Karpas-422 (cell line): ENCODE measurements at regions not wholly inside any gene's neighbourhood (a gene's known extent, or its start where the extent isn't known, plus 50 kb on each side); places are given as distances from the start of the nearest gene placed in this dataset.
"Not testable (repeated sequence)": the region's sequence is repeated elsewhere in the genome, so short reads cannot be mapped to it uniquely, and the experiment has no call there.

Source experiments
- DNase-seq: peaks from one replicate; pipeline ENCODE4 v3.0.0-alpha.2; 2015
- H2AFZ ChIP-seq: fragments of 200-600 bp; sonication (generic); 2 replicates; pipeline ENCODE4 v1.6.1; 2014; ENCODE audit warnings: antibody characterized with exemption, low read length, mixed read lengths
- H3K27ac ChIP-seq: fragments of 200-600 bp; sonication (generic); 2 replicates; pipeline ENCODE4 v1.5.1; 2014; ENCODE audit warnings: mild to moderate bottlenecking, low read length, moderate library complexity
- H3K27me3 ChIP-seq: fragments of 200-600 bp; sonication (generic); 2 replicates; pipeline ENCODE4 v1.6.1; 2014; ENCODE audit warnings: low read length, mixed read lengths
- H3K36me3 ChIP-seq: fragments of 200-600 bp; sonication (generic); 2 replicates; pipeline ENCODE4 v1.6.1; 2014; ENCODE audit warnings: low read length, mixed read lengths; ENCODE audit not compliant: insufficient read depth
- H3K4me1 ChIP-seq: fragments of 200-600 bp; sonication (generic); 2 replicates; pipeline ENCODE4 v1.6.1; 2014; ENCODE audit warnings: mild to moderate bottlenecking, low read length, mixed read lengths
- H3K4me2 ChIP-seq: fragments of 200-600 bp; sonication (generic); 2 replicates; pipeline ENCODE4 v1.6.1; 2014; ENCODE audit warnings: low read length, low read depth, mild to moderate bottlenecking; ENCODE audit not compliant: poor library complexity, severe bottlenecking
- H3K4me3 ChIP-seq: fragments of 200-600 bp; sonication (generic); 2 replicates; pipeline ENCODE4 v1.5.1; 2014; ENCODE audit warnings: mild to moderate bottlenecking, antibody characterized with exemption, low read length, mixed read lengths
- H3K79me2 ChIP-seq: fragments of 200-600 bp; sonication (generic); 2 replicates; pipeline ENCODE4 v1.6.1; 2014; ENCODE audit warnings: mild to moderate bottlenecking, low read length, mixed read lengths
- H3K9ac ChIP-seq: fragments of 200-600 bp; sonication (generic); 2 replicates; pipeline ENCODE4 v1.6.0; 2014; ENCODE audit warnings: low read length
- H3K9me2 ChIP-seq: fragments of 200-600 bp; sonication (generic), shearing (Covaris generic); replicated peaks from 2 replicates; pipeline ENCODE4 v1.6.0; 2014; ENCODE audit warnings: mild to moderate bottlenecking, low read length, moderate library complexity; ENCODE audit not compliant: insufficient read depth
- H3K9me3 ChIP-seq: fragments of 300-700, 200-600 bp; sonication (generic); 2 replicates; pipeline ENCODE4 v1.6.1; 2014; ENCODE audit warnings: low read length, mixed read lengths
- H4K20me1 ChIP-seq: fragments of 200-600 bp; sonication (generic); 2 replicates; pipeline ENCODE4 v1.6.1; 2014; ENCODE audit warnings: mild to moderate bottlenecking, antibody characterized with exemption, low read length, low read depth; ENCODE audit not compliant: insufficient read depth

DNA sequence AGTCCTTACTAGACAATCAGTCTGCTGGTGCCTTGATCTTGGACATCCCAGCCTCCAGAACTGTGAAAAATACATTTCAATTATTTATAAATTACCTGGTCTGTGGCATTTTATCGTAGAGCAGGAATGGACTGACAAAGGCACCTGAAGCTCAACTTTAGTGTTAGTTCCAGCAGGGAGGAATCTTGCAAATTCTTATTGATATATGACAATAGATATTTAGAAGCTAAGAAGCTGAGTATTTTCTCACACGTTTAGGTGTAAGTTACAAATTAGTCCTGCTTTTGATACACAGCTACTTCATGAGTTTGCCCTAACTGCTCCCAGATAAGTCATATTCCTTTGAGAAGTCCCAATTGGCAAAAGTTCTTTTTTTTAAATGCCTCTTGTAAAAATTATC, 138.0 kb upstream of the ZNF217 start:
- Histone ChIP-seq H3K9me2 (no peaks in the 10 kb centered on the region), H3K79me2 (no peaks in the 10 kb centered on the region), H2AFZ (no peak overlapping the region), H4K20me1 (no peaks in the 10 kb centered on the region), H3K9me3 (no peaks in the 10 kb centered on the region), H3K4me2 (no peak overlapping the region), H3K36me3 (no peaks in the 10 kb centered on the region), H3K27ac (no peak overlapping the region), H3K4me3 (no peak overlapping the region), H3K27me3 (no peaks in the 10 kb centered on the region), H3K4me1 (no peaks in the 10 kb centered on the region), H3K9ac (no peak overlapping the region)
- no peak for DNase-seq

DNA sequence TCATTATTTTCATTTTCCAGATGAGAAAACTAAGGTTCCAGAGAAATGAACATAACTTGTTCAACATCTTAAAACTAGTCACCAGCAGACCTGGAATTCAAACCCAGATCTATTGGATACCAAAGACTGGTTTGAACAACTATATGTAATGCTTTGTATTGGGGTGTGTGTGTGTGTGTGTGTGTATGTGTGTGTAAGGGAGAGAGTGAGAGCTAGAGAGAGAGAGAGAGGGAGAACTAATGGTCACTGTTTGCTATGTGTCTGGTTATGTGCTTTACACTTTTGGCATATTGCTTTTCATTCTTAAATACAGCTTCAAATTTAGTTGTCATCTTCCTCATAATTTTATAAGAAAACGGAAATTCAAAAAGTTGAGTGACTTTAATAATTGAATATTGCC, 134.7 kb upstream of the ZNF217 start:
- Histone ChIP-seq H3K27ac (no peak overlapping the region), H3K79me2 (no peaks in the 10 kb centered on the region), H3K27me3 (no peaks in the 10 kb centered on the region), H4K20me1 (no peaks in the 10 kb centered on the region), H3K9ac (no peak overlapping the region), H3K36me3 (no peaks in the 10 kb centered on the region), H3K4me2 (no peak overlapping the region), H3K4me1 (no peaks in the 10 kb centered on the region), H3K4me3 (no peak overlapping the region), H3K9me2 (no peaks in the 10 kb centered on the region), H3K9me3 (no peaks in the 10 kb centered on the region), H2AFZ (no peak overlapping the region)
- DNase-seq = no peak

DNA sequence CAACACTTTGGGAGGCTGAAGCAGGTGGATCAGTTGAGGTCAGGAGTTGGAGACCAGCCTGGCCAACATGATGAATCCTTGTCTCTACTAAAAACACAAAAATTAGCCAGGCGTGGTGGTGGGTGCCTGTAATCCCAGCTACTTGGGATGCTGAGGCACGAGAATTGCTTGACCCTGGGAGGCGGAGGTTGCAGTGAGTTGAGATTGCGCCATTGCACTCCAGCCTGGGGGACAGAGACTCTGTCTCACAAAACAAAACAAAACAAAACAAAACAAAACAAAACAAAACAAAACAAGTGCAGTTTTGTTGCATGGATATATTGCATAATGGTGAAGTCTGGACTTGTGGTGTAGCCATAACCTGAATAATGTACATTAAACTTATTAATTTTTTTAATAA, 133.6 kb upstream of the ZNF217 start:
- not testable (repeated sequence) for DNase-seq, H4K20me1 ChIP-seq, H3K4me2 ChIP-seq, H3K27me3 ChIP-seq, H3K79me2 ChIP-seq, H3K36me3 ChIP-seq, H3K4me1 ChIP-seq, H3K27ac ChIP-seq, H3K9ac ChIP-seq, H3K4me3 ChIP-seq, H3K9me2 ChIP-seq, H3K9me3 ChIP-seq, H2AFZ ChIP-seq

DNA sequence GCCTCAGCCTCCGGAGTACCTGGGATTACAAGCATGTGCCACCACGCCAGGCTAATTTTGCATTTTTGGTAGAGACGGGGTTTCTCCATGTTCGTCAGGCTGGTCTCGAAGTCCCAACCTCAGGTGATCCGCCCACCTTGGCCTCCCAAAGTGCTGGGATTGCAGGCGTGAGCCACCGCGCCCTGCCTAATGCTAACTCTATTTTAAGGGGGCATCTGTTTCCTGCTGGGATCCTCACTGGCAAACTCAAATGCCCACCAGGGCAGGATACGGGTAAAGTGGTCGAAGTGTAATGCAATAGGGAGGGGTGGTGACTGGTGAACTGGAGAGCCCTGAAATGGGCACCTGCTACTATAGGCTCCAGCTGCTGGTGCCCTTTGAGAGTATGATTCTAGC, 131.9 kb upstream of the ZNF217 start:
- Histone ChIP-seq H3K4me1 (no peaks in the 10 kb centered on the region), H3K9me3 (no peaks in the 10 kb centered on the region), H3K27ac (no peak overlapping the region), H3K79me2 (no peaks in the 10 kb centered on the region), H3K36me3 (no peaks in the 10 kb centered on the region), H3K27me3 (no peaks in the 10 kb centered on the region), H3K4me2 (no peak overlapping the region), H2AFZ (no peak overlapping the region), H3K9me2 (no peaks in the 10 kb centered on the region), H4K20me1 (no peaks in the 10 kb centered on the region), H3K9ac (no peak overlapping the region), H3K4me3 (no peak overlapping the region)
- DNase-seq = no peak

DNA sequence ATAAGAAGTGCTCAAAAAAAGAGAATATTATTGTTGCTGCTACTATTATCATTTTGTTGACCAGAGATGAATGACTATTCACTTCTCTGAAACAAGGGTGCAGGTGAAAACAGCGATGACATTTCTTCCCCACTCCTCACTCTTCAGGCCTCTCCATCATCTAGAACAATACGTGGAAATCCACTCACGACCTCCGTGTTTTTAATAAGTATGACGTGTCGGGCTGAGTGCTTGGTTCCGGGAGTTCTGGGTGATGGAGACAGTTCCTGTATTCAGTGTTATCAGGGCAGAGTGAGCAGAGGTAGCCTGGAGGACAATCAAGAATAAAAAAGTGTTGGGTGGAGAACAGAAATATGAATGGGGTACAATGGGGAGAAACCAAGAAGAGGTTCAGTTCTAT, 130.0 kb upstream of the ZNF217 start:
- no peaks in the 10 kb centered on the region for H3K9me3 ChIP-seq
- H3K9ac ChIP-seq = no peak overlapping the region
- H3K79me2 ChIP-seq = no peaks in the 10 kb centered on the region
- no peak overlapping the region for H3K27ac ChIP-seq
- no peaks in the 10 kb centered on the region for H3K9me2 ChIP-seq
- H3K4me2 ChIP-seq = no peak overlapping the region
- no peaks in the 10 kb centered on the region for H3K36me3 ChIP-seq
- H3K27me3 ChIP-seq = no peaks in the 10 kb centered on the region
- H4K20me1 ChIP-seq = no peaks in the 10 kb centered on the region
- no peak overlapping the region for H3K4me3 ChIP-seq
- no peaks in the 10 kb centered on the region for H3K4me1 ChIP-seq
- no peak overlapping the region for H2AFZ ChIP-seq
- DNase-seq = no peak

DNA sequence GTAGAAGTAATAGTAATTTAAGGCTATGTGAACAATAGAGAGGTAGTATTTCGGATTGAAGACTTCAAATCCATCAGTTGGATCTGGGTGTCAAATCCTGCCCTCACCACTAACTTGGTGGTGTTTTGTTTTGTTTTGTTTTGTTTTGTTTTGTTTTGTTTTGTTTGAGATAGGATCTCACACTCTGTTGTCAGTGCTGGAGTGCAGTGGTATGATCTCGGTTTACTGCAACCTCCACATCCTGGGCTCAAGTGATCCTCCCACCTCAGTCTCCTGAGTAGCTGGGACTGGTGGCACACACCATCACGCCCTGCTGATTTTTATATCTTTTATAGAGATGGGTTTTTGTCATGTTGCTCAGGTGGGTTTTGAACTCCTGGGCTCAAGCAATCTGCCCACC, 129.4 kb upstream of the ZNF217 start:
- H3K27me3 ChIP-seq = no peaks in the 10 kb centered on the region
- H3K9ac ChIP-seq = no peak overlapping the region
- no peaks in the 10 kb centered on the region for H3K79me2 ChIP-seq
- H3K4me2 ChIP-seq = no peak overlapping the region
- H3K4me3 ChIP-seq = no peak overlapping the region
- no peak overlapping the region for H3K27ac ChIP-seq
- H3K4me1 ChIP-seq = no peaks in the 10 kb centered on the region
- H3K9me3 ChIP-seq = no peaks in the 10 kb centered on the region
- H3K36me3 ChIP-seq = no peaks in the 10 kb centered on the region
- DNase-seq = no peak
- no peaks in the 10 kb centered on the region for H4K20me1 ChIP-seq
- no peaks in the 10 kb centered on the region for H3K9me2 ChIP-seq
- no peak overlapping the region for H2AFZ ChIP-seq

DNA sequence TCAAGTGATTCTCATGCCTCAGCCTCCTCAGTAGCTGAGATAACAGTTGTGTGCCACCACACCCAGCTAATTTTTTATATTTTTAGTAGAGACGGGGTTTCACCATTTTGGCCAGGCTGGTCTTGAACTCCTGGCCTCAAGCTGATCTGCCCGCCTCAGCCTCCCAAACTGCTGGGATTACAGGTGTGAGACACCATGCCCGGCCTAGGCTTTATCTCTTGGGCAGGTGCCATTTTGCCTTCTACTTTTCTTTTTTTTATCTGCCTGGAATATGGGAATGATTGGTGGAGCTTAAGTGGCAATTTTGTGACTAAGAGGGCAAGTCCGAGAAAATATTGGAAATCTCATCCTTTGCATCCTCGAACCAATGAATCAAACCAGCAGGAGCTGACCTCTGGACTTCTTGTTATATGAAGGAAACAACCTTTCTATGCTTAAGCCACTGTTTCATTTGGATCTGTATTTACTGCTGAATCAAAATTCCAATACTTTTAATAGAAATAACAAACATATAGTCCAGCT, 128.9 kb upstream of the ZNF217 start:
- no peak for DNase-seq

DNA sequence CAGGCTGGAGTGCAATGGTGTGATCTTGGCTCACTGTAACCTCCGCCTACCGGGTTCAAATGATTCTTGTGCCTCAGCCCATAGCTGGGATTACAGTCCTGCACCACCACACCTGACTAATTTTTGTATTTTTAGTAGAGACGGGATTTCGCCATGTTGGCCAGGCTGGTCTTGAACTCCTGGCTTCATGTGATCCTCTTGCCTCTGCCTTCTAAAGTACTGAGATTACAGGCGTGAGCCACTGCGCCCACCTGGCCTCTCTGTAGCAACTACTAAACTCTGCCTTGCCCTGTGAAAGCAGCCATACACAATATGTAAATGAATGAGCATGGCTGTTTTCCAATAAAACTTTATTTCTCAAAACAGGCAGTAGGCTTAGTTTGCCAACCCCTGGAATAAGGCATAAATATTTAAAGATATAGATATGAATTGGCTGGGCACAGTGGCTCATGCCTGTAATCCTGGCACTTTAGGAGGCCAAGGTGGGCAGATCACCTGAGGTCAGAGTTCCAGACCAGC, 127.9 kb upstream of the ZNF217 start:
- not testable (repeated sequence) for H3K27me3 ChIP-seq, H4K20me1 ChIP-seq, H2AFZ ChIP-seq, H3K4me1 ChIP-seq, H3K4me3 ChIP-seq, H3K79me2 ChIP-seq, H3K9me2 ChIP-seq, H3K9me3 ChIP-seq, H3K27ac ChIP-seq, H3K4me2 ChIP-seq, H3K36me3 ChIP-seq, DNase-seq, H3K9ac ChIP-seq

More for the DNA sequence above, 128.9 kb upstream of the ZNF217 start:
- Histone ChIP-seq H3K4me1 (no peaks in the 10 kb centered on the region), H3K27ac (no peak overlapping the region), H3K79me2 (no peaks in the 10 kb centered on the region), H3K27me3 (no peaks in the 10 kb centered on the region), H4K20me1 (no peaks in the 10 kb centered on the region), H3K36me3 (no peaks in the 10 kb centered on the region), H3K9ac (no peak overlapping the region), H3K9me3 (no peaks in the 10 kb centered on the region), H3K9me2 (no peaks in the 10 kb centered on the region), H3K4me3 (no peak overlapping the region), H2AFZ (no peak overlapping the region), H3K4me2 (no peak overlapping the region)
